Activated CD8-positive, alpha-beta memory T cell treated with anti-CD3 and anti-CD28 coated beads, Interleukin-2, amount 50 U/mL, for 48 hours (primary cell): ENCODE measurements at regions not wholly inside any gene's neighbourhood (a gene's known extent, or its start where the extent isn't known, plus 50 kb on each side); places are given as distances from the start of the nearest gene placed in this dataset.

Experiments used
- DNase-seq: peaks from one replicate; pipeline ENCODE4 v3.0.0-alpha.2; 2020

- no peak for DNase-seq
Measured at GRCh38 chr17:70767102-70767701, 597.9 kb downstream of the KCNJ2 start.

DNA sequence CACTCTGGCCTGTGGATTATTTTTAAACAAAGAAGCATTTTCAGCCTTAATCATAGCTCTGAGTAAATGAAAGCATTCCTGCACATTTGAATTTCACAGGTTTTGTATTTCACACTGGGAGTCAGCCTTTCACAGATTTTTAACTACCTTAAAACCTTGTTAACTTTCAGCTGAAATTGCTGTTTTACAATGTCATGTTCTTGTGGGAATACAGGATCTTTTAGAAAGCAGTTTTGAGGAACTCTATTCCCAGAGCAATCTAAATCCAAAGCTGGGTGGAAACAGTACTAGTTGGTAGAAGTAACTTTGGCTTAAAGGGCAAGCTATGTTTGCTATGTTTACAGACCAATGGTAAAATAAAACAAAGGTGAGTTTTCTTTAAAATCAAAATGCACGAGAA is 600.6 kb downstream of the KCNJ2 start:
- DNase-seq = no peak

DNA sequence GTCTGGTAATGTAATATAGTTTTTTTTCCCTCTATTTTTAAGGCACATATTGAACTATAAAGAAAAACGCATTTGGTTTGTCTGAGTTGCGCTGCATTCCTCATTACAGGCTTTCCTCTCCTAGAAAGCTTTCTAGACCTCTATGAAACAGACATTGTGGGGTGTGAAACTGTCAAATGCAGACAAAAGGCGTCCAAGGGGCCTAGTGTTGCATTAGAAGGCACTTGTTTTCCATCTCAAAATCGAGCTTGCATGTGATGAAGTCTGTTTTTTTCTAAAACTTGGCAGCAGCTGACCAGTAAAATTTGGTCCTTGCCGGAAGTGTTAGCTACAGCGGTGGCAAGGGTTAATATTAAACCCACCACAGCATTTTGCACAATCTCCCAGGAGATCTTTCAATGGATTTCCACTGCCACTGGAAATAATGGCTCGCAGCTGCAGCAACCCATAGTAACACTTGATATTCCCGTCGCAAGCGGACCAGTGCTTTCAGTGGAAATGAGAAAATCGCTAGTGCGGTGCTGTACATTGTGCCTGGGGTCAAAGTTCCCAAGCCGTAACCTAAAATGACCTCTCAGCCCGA is 602.6 kb downstream of the KCNJ2 start:
- no peak for DNase-seq

DNA sequence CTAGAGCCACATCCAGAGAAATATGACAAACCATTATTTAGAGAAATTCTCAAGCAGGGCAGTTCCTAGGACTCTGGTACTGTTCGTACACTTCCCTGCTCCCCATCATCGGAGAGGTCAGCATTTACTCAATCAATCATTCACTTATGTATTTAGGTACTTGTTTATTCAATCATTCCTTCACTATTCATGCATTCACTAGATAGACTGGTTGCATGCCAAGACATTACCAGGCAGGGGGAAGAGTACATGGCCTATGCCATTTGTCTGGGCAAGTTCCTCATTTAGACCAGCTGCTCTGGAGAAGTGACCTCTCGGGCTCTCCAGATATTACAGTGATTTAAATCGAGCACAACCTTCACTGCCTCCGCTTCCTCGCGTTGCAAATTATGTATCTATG is 603.4 kb downstream of the KCNJ2 start:
- no peak for DNase-seq

DNA sequence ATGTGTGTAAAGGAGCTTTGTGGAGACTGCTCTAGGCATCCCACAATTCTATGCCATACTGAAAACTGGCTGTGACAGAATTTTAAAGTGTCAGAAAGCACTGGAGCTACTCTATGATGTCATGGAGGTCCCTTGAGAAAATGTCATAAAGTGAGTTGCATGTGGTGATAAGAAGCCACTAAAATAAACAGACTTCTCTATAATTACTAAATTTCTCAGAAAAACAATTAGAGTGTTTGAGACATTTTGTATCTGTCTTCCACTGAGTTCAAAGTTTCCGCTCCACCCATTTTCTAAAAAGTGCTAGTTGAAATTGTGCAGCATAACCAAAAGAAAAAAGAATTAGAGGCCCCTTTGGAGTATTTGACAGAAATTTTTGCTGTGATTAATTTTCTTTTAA is 603.9 kb downstream of the KCNJ2 start:
- DNase-seq = no peak

GRCh38 chr17:70774339-70775117 is 605.2 kb downstream of the KCNJ2 start:
- DNase-seq = no peak

- no peak for DNase-seq
Measured at GRCh38 chr17:70775679-70776078, 606.3 kb downstream of the KCNJ2 start.

DNA sequence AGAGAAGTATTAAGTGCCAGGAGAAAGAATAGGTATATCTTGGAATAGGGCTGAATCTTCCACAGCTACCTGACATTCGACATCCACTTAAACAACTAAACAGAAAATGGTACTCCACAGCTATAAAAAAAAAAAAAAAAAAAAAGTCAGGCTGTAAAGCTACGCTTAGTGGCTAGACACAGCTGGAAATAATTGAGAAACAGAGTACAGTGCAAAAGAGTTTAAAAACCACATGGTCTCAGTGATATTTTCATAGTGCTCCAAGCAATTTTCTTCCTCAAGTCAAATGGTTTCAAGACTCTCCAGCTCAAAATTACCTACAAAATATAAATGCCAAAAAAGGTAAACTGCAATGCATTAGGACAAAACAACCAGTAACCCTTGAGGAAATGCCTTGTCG is 607.1 kb downstream of the KCNJ2 start:
- no peak for DNase-seq

- no peak for DNase-seq
Measured at GRCh38 chr17:70780031-70780430, 610.7 kb downstream of the KCNJ2 start.

GRCh38 chr17:70786081-70786480 is 616.7 kb downstream of the KCNJ2 start:
- DNase-seq = no peak

DNA sequence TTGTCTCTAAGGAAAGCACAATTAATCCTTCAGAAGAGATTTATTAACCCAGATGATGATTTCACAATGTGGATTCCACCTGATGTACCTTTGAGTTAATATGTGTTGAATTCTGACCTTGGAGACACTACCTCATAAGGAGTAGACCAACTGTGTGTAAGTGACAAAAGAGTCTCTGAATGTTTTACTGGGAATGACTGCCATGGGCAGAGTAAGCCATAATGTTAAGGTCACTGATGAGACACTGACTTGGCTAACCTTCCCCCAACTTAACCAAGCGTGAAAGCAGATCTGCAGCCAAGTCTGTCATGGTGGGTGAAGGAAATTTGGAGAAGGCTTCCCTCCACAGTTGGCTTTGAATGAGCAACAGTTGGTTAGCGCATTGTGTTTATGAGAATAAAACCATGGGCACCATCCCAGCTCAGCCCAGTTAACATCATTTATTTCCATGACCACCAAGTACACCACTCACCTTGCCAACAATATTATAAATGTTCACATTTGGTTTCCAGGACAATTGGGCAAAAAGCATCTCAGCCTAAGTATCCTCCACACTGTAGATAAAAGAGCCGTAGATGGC is 618.5 kb downstream of the KCNJ2 start:
- no peak for DNase-seq

DNA sequence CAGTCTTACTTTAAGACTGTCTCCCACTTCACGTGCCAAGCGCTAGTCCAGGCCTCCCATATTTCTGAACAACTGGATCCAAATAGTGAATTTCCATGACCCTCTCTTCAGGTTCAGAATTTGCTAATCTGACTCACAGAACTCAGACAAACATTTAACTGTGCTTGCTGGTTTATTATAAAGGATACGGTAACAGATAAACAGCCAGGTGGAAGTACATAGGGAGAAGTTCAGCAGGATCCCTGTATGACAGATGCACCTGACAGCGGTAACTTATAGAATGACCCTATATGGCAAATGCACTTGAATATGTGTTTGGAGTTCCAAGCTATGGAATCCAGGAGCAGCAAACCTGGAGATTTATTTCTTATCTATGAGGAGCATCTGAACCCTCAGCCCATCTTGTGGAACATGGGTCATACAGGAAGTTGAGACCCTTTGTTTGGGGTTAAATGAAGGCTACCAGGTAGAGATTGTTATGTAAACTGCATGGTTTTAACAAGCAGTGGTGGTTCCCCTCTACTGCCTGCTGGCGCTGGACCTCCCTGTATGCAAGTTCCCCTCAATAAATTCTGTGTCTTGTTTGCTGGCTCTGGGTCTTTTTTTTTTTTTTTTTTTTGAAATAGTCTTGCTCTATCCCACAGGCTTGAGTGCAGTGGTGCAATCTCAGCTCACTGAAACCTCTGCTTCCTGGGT is 622.6 kb downstream of the KCNJ2 start:
- DNase-seq = no peak

DNA sequence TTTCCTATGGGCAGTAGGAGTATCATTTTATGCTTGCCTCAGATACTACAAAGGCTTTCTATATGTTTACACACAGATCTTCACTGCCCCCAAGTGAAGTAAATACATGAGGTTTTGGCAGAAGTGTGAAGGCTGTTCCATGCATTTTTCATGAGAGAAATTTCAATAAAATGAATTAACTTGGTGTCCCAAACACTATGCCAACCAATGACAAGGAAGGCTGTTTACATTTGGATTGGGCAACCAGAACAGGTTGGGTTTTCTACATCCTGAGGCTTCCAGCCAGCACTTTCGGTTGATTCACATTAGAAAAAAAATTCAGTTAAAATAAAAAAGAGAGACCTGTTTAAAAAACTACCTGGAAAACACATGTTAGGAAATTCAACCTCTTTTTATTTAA is 625.4 kb downstream of the KCNJ2 start:
- no peak for DNase-seq

- no peak for DNase-seq
Measured at GRCh38 chr17:70795620-70796019, 626.3 kb downstream of the KCNJ2 start.

DNA sequence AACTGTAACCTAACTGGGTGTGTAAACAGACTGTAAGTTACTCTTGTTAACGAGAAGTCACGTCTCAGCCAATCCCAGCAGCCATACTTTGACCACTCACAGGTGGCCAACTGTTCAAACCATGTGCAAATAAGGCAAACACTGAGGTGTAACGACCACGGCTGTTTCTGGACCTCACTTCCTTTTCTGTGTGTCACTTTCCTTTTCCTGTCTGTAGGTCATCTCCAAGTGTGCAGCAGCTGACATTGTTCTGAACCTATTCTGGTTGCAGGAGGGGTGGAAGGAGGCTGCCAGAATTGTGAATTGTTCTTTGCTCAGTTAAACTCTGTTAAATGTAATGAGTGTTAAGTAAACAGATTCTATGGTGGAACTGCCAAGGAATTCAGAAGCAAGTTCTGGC is 627.4 kb downstream of the KCNJ2 start:
- no peak for DNase-seq

DNA sequence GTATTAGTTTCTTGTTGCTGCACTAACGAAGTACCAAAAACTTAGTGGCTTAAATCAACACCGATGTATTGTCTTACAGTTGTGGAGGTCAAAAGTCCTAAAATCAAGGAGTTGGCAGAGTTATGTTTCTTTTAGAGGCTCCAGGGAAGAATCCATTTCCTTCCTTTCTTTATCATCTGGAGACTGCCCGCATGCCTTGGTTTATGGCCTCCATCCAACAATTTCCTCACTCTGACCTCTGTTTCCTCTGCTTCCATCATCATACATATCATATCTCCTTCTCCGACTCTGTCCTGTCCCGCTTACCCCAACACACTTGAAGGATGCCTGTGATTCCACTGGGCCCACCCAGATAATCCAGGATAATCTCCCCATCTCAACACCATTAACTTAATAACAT is 627.8 kb downstream of the KCNJ2 start:
- DNase-seq = no peak

DNA sequence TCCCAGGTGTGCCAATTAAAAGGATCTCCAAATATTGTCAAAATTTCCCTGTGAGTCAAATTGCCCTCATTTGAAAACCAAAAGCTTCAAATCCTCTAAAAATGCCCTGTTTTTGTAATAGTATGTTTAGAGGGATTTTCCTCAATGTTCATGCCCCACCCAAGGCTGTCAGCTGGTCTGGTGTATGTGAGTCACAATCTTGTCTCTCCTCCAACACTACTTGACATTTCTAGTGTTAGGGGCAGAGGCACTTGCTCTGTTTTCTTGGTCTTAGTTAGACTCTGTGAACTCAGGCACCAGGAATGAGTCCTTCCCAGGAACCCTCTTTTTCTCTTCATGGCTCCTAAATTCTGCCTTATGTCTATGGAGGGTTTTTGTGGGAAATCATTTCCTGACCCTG is 634.8 kb downstream of the KCNJ2 start:
- DNase-seq = no peak

DNA sequence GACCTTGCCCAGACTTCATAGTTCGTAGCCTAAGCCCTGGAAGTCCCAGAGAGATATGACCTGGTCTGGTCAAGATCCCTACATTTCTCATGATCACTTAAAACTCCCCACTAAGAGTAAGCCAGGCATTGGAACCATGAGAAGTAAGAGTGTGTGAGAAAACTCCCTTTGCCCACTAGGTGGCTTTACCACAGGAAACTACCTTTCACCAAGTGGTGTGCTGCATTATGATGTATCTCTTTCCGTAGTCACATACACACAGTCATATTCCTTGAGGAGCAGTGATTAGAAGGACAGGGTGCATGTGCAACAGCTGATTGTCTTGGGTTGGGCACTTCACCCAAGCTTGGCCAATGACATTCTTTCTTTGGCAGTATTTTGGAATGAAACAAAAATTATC is 639.3 kb downstream of the KCNJ2 start:
- no peak for DNase-seq

- DNase-seq = no peak
Measured at GRCh38 chr17:70810609-70811008, 641.3 kb downstream of the KCNJ2 start.

GRCh38 chr17:70813355-70813930 is 644.1 kb downstream of the KCNJ2 start:
- no peak for DNase-seq

DNA sequence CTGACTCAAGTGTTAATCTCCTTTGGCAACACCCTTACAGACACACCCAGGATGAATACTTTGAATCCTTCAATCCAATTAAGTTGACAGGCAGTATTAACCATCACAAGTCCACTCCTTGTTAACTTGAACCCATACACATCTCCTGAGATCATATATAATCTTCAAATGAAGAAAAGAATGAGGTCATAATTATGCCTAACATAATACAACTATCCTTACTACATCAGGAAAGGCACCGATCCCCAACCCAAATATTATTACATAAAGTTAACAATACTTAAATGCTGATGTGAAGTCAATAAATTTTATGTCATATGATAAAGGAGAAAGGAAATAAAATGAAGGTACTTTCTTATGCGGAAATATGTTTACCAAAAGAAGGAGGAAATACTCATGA is 649.9 kb downstream of the KCNJ2 start:
- DNase-seq = no peak

DNA sequence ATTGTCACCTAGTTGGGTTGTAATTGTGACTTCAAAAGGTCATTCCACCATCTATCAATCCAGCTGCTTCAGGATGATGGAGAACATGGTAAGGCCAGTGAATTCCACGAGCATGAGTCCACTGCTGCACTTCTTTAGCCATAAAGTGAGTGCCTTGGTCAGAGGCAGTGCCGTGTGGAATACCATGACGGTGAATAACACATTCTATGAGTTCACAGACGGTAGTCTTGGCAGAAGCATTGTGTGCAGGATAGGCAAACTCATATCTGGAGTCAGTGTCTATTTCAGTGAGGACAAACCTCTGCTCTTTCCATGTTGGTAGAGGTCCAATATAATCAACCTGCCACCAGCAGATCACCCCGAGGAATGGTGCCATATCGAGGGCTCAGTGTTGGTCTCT is 650.9 kb downstream of the KCNJ2 start:
- DNase-seq = no peak
